WERI-Rb-1 (cell line): ENCODE measurements at regions not wholly inside any gene's neighbourhood (a gene's known extent, or its start where the extent isn't known, plus 50 kb on each side); places are given as distances from the start of the nearest gene placed in this dataset.

Experiments
- DNase-seq: peaks from one replicate; pipeline ENCODE4 v3.0.0-alpha.2; 2020
- H3K27ac ChIP-seq: fragments of 250-450 bp; sonication (Bioruptor Pico); 2 replicates; pipeline ENCODE4 v1.5.1; 2020; ENCODE audit warnings: mild to moderate bottlenecking, moderate library complexity
- H3K27me3 ChIP-seq: fragments of 250-450 bp; sonication (Bioruptor Pico); 2 replicates; pipeline ENCODE4 v1.5.1; 2021; ENCODE audit warnings: mild to moderate bottlenecking, low read depth, moderate library complexity; ENCODE audit not compliant: insufficient read depth, severe bottlenecking
- H3K36me3 ChIP-seq: fragments of 250-450 bp; sonication (Bioruptor Pico); 2 replicates; pipeline ENCODE4 v1.5.1; 2020; ENCODE audit warnings: mild to moderate bottlenecking, moderate library complexity
- H3K4me3 ChIP-seq: 2 replicates; pipeline ENCODE4 v1.5.1; 2011; ENCODE audit warnings: low read depth, mild to moderate bottlenecking, control low read depth, low read length
- H3K9me3 ChIP-seq: fragments of 250-450 bp; sonication (Bioruptor Pico); 2 replicates; pipeline ENCODE4 v1.5.1; 2021; ENCODE audit warnings: mild to moderate bottlenecking, moderate library complexity; ENCODE audit not compliant: severe bottlenecking
- CTCF ChIP-seq: IDR thresholded peaks from 2 replicates; pipeline ENCODE4 v1.5.1; 2011; ENCODE audit warnings: low read depth, mild to moderate bottlenecking, control low read depth, inconsistent platforms, low read length

DNA sequence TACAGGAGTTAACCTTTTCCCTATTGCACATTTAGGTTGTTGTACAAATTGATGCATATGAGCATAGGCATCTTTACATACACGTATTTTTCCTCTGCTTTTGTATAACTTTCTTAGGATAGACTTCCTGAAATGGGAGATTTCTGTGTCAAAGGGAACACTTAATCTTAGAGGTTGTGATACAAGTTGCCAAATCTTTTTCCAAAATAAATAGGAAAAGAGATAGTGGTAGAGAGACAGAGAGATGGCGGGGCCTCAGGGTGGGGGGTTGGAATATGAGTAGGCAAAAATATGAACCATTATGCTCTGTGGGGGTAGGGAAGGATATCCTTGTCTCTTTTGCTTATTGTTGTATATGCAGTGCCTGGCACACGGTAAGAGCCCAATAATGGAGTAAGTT is 70.7 kb upstream of the UBE2E1 start:
- no peak for TF ChIP-seq CTCF

GRCh38 chr3:23735535-23736326 is 70.0 kb upstream of the UBE2E1 start:
- no peaks in the 10 kb centered on the region for H3K36me3 ChIP-seq
- H3K27ac ChIP-seq, result peak overlapping the region; percentile 36; the same call in 1 of the 2 replicates
- H3K9me3 ChIP-seq, result no peaks in the 10 kb centered on the region
- TF ChIP-seq CTCF, result no peak
- no peak overlapping the region for H3K4me3 ChIP-seq
- DNase-seq, result peak; percentile 79
- no peaks in the 10 kb centered on the region for H3K27me3 ChIP-seq

More for the DNA sequence above, 70.7 kb upstream of the UBE2E1 start:
- no peak overlapping the region for H3K27ac ChIP-seq
- H3K36me3 ChIP-seq, result no peaks in the 10 kb centered on the region
- H3K4me3 ChIP-seq, result no peak overlapping the region
- H3K9me3 ChIP-seq, result no peaks in the 10 kb centered on the region
- DNase-seq, result no peak
- no peaks in the 10 kb centered on the region for H3K27me3 ChIP-seq

- Histone ChIP-seq H3K9me3 (no peaks in the 10 kb centered on the region), H3K27me3 (no peaks in the 10 kb centered on the region), H3K4me3 (no peak overlapping the region), H3K27ac (no peak overlapping the region), H3K36me3 (no peaks in the 10 kb centered on the region)
- no peak for DNase-seq
- no peak for TF ChIP-seq CTCF
These were observed 66.8 kb upstream of the UBE2E1 start for GRCh38 chr3:23738944-23739343.

DNA sequence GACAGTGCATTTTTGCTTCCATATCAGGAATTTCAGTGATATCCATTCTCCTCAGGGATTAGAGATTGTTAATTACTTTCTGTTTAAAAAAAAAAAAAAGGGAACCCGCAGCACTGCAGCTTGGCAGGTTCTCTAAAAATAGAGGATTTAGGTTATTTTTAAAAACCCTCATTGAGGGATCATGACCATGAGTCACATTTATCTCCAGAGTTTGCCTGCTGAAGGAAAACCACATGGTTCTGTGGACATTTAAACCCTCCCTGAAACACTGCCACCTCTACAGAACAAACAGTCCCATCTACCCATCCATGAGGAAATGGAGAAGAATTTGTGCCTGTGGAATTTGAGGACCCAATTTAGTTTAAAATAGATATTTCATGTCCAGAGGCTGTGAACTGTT is 66.2 kb upstream of the UBE2E1 start:
- no peaks in the 10 kb centered on the region for H3K9me3 ChIP-seq
- TF ChIP-seq CTCF, result no peak
- H3K27ac ChIP-seq, result no peak overlapping the region
- no peaks in the 10 kb centered on the region for H3K27me3 ChIP-seq
- DNase-seq, result no peak
- no peak overlapping the region for H3K4me3 ChIP-seq
- no peaks in the 10 kb centered on the region for H3K36me3 ChIP-seq

GRCh38 chr3:23740517-23740965 is 65.2 kb upstream of the UBE2E1 start:
- Histone ChIP-seq H3K4me3 (no peak overlapping the region), H3K27ac (no peak overlapping the region), H3K9me3 (no peaks in the 10 kb centered on the region), H3K27me3 (no peaks in the 10 kb centered on the region), H3K36me3 (no peaks in the 10 kb centered on the region)
- DNase-seq, result no peak
- no peak for TF ChIP-seq CTCF
